Esophagus squamous epithelium (tissue), 5 donors: ENCODE measurements at regions not wholly inside any gene's neighbourhood (a gene's known extent, or its start where the extent isn't known, plus 50 kb on each side); places are given as distances from the start of the nearest gene placed in this dataset.
A peak's percentile ranks its signal among the peaks of the same experiment; 100 is the strongest.

Source experiments
- DNase-seq: peaks from one replicate; lab custom pipeline; 2025; lab: John Stamatoyannopoulos, UW
- H3K27ac ChIP-seq, 4 donors: fragments of 200-600 bp; sonication (generic); one replicate each; pipeline ENCODE4 v1.5.1; 2016 to 2019; ENCODE audit warnings: mild to moderate bottlenecking in 1 of 4
- H3K27me3 ChIP-seq, 4 donors: fragments of 200-600 bp; sonication (generic); 1 replicate in 3 of 4; 2 replicates in 1 of 4; pipeline versions ENCODE4 v1.5.1 to v1.6.0; 2017 to 2021; ENCODE audit warnings: antibody characterized with exemption in 1 of 4
- H3K36me3 ChIP-seq, 3 donors: fragments of 200-600 bp; sonication (generic); one replicate each; pipeline ENCODE4 v1.5.1; 2016 to 2019
- H3K4me1 ChIP-seq, 3 donors: fragments of 200-600 bp; sonication (generic); one replicate each; pipeline ENCODE4 v1.5.1; 2017 to 2019
- H3K4me3 ChIP-seq, 4 donors: fragments of 200-600 bp; sonication (generic); 1 replicate in 3 of 4; 2 replicates in 1 of 4; pipeline ENCODE4 v1.5.1; 2016 to 2019; ENCODE audit warnings: mild to moderate bottlenecking in 2 of 4, moderate library complexity in 1 of 4
- H3K9me3 ChIP-seq, 3 donors: fragments of 200-600 bp; sonication (generic); one replicate each; pipeline ENCODE4 v1.5.1; 2016 to 2019
- CTCF ChIP-seq, 6 experiments: fragments of 450-650 bp in 4 of 6; fragments of 200-600 bp in 2 of 6; sonication (generic) in 2 of 6; IDR thresholded peaks; one replicate each; pipeline ENCODE4 v1.5.1; 2016 to 2019; ENCODE audit warnings: antibody characterized with exemption in 6 of 6, mild to moderate bottlenecking in 4 of 6, moderate library complexity in 4 of 6
- POLR2A ChIP-seq, 4 donors: fragments of 450-650 bp; IDR thresholded peaks; one replicate each; pipeline ENCODE4 v1.6.1; 2017; ENCODE audit warnings: antibody characterized with exemption in 4 of 4, mild to moderate bottlenecking in 4 of 4, moderate library complexity in 3 of 4
- WGBS, 2 donors: methylation state at CpG; one replicate each; pipeline ENCODE4 v1.1.5; 2018; 5-methylcytosine and 5-hydroxymethylcytosine counted together
- intact Hi-C: fragments of 100-400 bp; cut with DNase I; formaldehyde crosslinking; loops from one replicate; pipeline ENCODE4 v1.15.0; 2022
- donor health status: DM: yes; HTN: yes; CAD: no.

GRCh38 chr5:52706775-52707174 lies 80.9 kb upstream of the ITGA1 start:
- Histone ChIP-seq H3K4me3 (no peak overlapping the region), H3K27me3 (no peaks in the 10 kb centered on the region), H3K9me3 (no peaks in the 10 kb centered on the region), H3K36me3 (no peaks in the 10 kb centered on the region), H3K27ac (no peak overlapping the region), H3K4me1 (peaks cover 0 to 20% (median 0%) of the 10 kb centered on the region in 3 donors)
- intact Hi-C loops, result no loop called here
- TF ChIP-seq CTCF (IDR thresholded peaks at IDR 0.05), result no peak
- DNase-seq, result no peak
- 64 to 68% methylated on average over 4 to 5 of the region's 5 CpGs for WGBS, 2 donors

GRCh38 chr5:52707616-52708015 lies 80.1 kb upstream of the ITGA1 start:
- H3K4me3 ChIP-seq, result no peak overlapping the region
- 37 to 43% methylated on average over 2 of the region's 2 CpGs for WGBS, 2 donors
- H3K27me3 ChIP-seq, result no peaks in the 10 kb centered on the region
- peaks cover 0 to 20% (median 0%) of the 10 kb centered on the region in 3 donors for H3K4me1 ChIP-seq
- H3K27ac ChIP-seq, result no peak overlapping the region
- no peaks in the 10 kb centered on the region for H3K9me3 ChIP-seq
- DNase-seq, result no peak
- no peaks in the 10 kb centered on the region for H3K36me3 ChIP-seq
- intact Hi-C loops, result no loop called here
- no peak for TF ChIP-seq POLR2A (IDR thresholded peaks at IDR 0.05)
- TF ChIP-seq CTCF (IDR thresholded peaks at IDR 0.05), result no peak

- 17 to 30% methylated on average over 1 of the region's 1 CpG for WGBS, 2 donors
- DNase-seq, result no peak
- TF ChIP-seq CTCF (IDR thresholded peaks at IDR 0.05), result no peak
- no peak for TF ChIP-seq POLR2A (IDR thresholded peaks at IDR 0.05)
- no peaks in the 10 kb centered on the region for H3K9me3 ChIP-seq
- intact Hi-C loops, result no loop called here
- no peaks in the 10 kb centered on the region for H3K27me3 ChIP-seq
- peaks cover 0 to 20% (median 0%) of the 10 kb centered on the region in 3 donors for H3K4me1 ChIP-seq
- H3K4me3 ChIP-seq, result no peak overlapping the region
- no peaks in the 10 kb centered on the region for H3K36me3 ChIP-seq
- H3K27ac ChIP-seq, result no peak overlapping the region
Measured at GRCh38 chr5:52708463-52708862, 79.3 kb upstream of the ITGA1 start.

- DNase-seq, result no peak
- peaks cover 0 to 20% (median 0%) of the 10 kb centered on the region in 3 donors for H3K4me1 ChIP-seq
- H3K27me3 ChIP-seq, result no peaks in the 10 kb centered on the region
- intact Hi-C loops, result no loop called here
- H3K4me3 ChIP-seq, result no peak overlapping the region
- no peaks in the 10 kb centered on the region for H3K9me3 ChIP-seq
- peak overlapping the region in 2 of 4 donors; percentile 3 to 34 for H3K27ac ChIP-seq
- TF ChIP-seq POLR2A (IDR thresholded peaks at IDR 0.05), result no peak
- no peak for TF ChIP-seq CTCF (IDR thresholded peaks at IDR 0.05)
- 37 to 59% methylated on average over 6 of the region's 6 CpGs for WGBS, 2 donors
- no peaks in the 10 kb centered on the region for H3K36me3 ChIP-seq
Measured at GRCh38 chr5:52709167-52709925, 78.4 kb upstream of the ITGA1 start.

GRCh38 chr5:52710310-52710971 lies 77.3 kb upstream of the ITGA1 start:
- DNase-seq, result no peak
- Histone ChIP-seq H3K36me3 (no peaks in the 10 kb centered on the region), H3K27ac (peak overlapping the region in 1 of 4 donors; percentile 34), H3K9me3 (no peaks in the 10 kb centered on the region), H3K4me1 (peaks cover 0 to 20% (median 0%) of the 10 kb centered on the region in 3 donors), H3K27me3 (no peaks in the 10 kb centered on the region), H3K4me3 (no peak overlapping the region)
- TF ChIP-seq POLR2A (IDR thresholded peaks at IDR 0.05) (no peak), CTCF (IDR thresholded peaks at IDR 0.05) (no peak)
- 49 to 59% methylated on average over 2 of the region's 2 CpGs for WGBS, 2 donors
- intact Hi-C loops, result no loop called here
